ENCODE measurements at regions not wholly inside any gene's neighbourhood (a gene's known extent, or its start where the extent isn't known, plus 50 kb on each side); places are given as distances from the start of the nearest gene placed in this dataset.

- TF ChIP-seq POLR2A (IDR thresholded peaks at IDR 0.05; ENCODE audit: low read depth, low read length) (no peak), PAX5 (IDR thresholded peaks at IDR 0.05; ENCODE audit: insufficient read depth, low read length, severe bottlenecking) (no peak), POLR2AphosphoS5 (IDR thresholded peaks at IDR 0.05; ENCODE audit: low read depth, low read length) (no peak), SPI1 (IDR thresholded peaks at IDR 0.05; ENCODE audit: low read depth, low read length) (no peak), TAF1 (IDR thresholded peaks at IDR 0.05; ENCODE audit: low read depth, low read length) (no peak)
Measured at GRCh38 chr3:177982034-177982433, 554.2 kb upstream of the KCNMB2 start.

All from GM12891 (cell line).